ENCODE measurements at regions not wholly inside any gene's neighbourhood (a gene's known extent, or its start where the extent isn't known, plus 50 kb on each side); places are given as distances from the start of the nearest gene placed in this dataset.
A peak's percentile ranks its signal among the peaks of the same experiment; 100 is the strongest.

DNA sequence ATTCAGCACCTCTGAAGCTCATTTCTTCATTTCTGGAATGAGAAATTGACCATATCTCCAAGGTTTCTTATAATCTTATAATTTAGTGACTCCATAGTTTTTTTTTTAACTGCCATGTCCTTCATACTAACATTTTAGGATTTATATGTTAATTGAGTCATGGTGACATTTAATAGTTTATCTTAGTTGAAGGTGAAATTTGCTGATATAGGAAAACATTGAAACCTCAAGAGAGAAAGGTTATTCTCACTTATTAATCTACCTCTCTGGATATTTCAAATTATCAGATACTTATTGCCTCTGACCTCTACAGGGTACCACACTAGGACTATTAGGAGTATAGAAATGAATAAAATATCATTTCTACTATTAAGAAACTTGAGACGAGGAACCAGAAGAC, 499.0 kb downstream of the NUP35 start:
- Histone ChIP-seq H3K9me3 (ENCODE audit: low read depth, low read length) (no peaks in the 10 kb centered on the region), H3K27ac (no peak overlapping the region), H3K9ac (ENCODE audit: insufficient read length) (no peak overlapping the region), H3K36me3 (ENCODE audit: insufficient read depth, low read length) (no peaks in the 10 kb centered on the region), H3K4me3 (no peak overlapping the region)
- DNase-seq (ENCODE audit: low read depth, low spot score): no peak
- no peak for TF ChIP-seq FOXP2 (optimal IDR thresholded peaks at IDR 0.05; ENCODE audit: control extremely low read depth, extremely low read length, insufficient read depth)
- TF ChIP-seq EZH2 (IDR thresholded peaks at IDR 0.05): no peak
- no peak for TF ChIP-seq POLR2AphosphoS5 (IDR thresholded peaks at IDR 0.05; ENCODE audit: borderline replicate concordance, low read depth, low read length)

DNA sequence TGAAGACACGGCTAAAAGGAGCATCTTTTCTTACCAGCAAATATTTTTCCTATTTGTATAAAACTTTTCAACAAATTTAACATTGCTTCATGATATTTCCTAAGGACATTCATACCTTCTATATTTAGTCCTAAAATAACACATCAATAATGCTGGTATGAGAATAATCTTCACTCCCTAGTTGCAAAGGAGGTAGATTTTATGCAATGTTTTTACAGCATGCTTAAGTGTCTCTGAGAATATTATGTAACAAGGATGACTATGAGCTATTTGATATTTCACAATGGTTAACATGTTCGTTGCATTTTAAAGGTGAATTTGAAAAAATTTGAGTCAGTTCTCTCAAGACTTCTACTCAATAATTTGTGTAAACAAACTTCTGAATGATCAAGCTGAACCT, 506.7 kb downstream of the NUP35 start:
- H3K9ac ChIP-seq (ENCODE audit: insufficient read length): no peak overlapping the region
- no peaks in the 10 kb centered on the region for H3K36me3 ChIP-seq (ENCODE audit: insufficient read depth, low read length)
- TF ChIP-seq POLR2AphosphoS5 (IDR thresholded peaks at IDR 0.05; ENCODE audit: borderline replicate concordance, low read depth, low read length) (no peak), FOXP2 (optimal IDR thresholded peaks at IDR 0.05; ENCODE audit: control extremely low read depth, extremely low read length, insufficient read depth) (no peak), EZH2 (IDR thresholded peaks at IDR 0.05) (no peak)
- H3K27ac ChIP-seq: no peak overlapping the region
- no peaks in the 10 kb centered on the region for H3K9me3 ChIP-seq (ENCODE audit: low read depth, low read length)
- no peak for DNase-seq (ENCODE audit: low read depth, low spot score)
- H3K4me3 ChIP-seq: no peak overlapping the region

GRCh38 chr2:183656121-183656520, 531.9 kb downstream of the NUP35 start:
- Histone ChIP-seq H3K9me3 (ENCODE audit: low read depth, low read length) (no peaks in the 10 kb centered on the region), H3K27ac (no peak overlapping the region), H3K9ac (ENCODE audit: insufficient read length) (no peak overlapping the region), H3K36me3 (ENCODE audit: insufficient read depth, low read length) (no peaks in the 10 kb centered on the region), H3K4me3 (no peak overlapping the region)
- DNase-seq (ENCODE audit: low read depth, low spot score): no peak
- TF ChIP-seq POLR2AphosphoS5 (IDR thresholded peaks at IDR 0.05; ENCODE audit: borderline replicate concordance, low read depth, low read length) (no peak), EZH2 (IDR thresholded peaks at IDR 0.05) (no peak), FOXP2 (optimal IDR thresholded peaks at IDR 0.05; ENCODE audit: control extremely low read depth, extremely low read length, insufficient read depth) (no peak)

DNA sequence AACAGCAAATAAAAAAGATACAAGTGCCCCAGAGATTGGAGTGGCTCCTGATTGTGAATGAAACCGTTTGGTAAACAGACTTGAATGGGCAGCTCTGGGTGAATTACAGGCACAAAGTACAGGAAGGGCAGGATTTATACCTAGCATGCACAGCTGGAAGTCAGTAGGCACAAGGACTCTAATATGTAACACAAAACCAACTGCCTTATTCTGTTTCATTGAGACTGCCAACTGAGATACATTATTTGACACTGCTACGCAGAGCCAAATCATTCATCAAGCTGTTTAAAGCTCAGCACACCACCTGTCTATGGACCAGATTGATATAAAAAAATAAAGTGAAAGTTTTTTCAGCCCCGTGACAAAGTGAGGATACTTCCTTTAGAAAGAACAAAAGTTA, 541.2 kb downstream of the NUP35 start:
- H3K36me3 ChIP-seq (ENCODE audit: insufficient read depth, low read length): no peaks in the 10 kb centered on the region
- H3K9me3 ChIP-seq (ENCODE audit: low read depth, low read length): no peaks in the 10 kb centered on the region
- no peak overlapping the region for H3K9ac ChIP-seq (ENCODE audit: insufficient read length)
- no peak for DNase-seq (ENCODE audit: low read depth, low spot score)
- H3K4me3 ChIP-seq: no peak overlapping the region
- TF ChIP-seq EZH2 (IDR thresholded peaks at IDR 0.05) (no peak), FOXP2 (optimal IDR thresholded peaks at IDR 0.05; ENCODE audit: control extremely low read depth, extremely low read length, insufficient read depth) (no peak), POLR2AphosphoS5 (IDR thresholded peaks at IDR 0.05; ENCODE audit: borderline replicate concordance, low read depth, low read length) (no peak)
- peak overlapping the region; percentile 0; the same call in 1 of the 2 replicates for H3K27ac ChIP-seq

GRCh38 chr2:183666031-183666430, 541.8 kb downstream of the NUP35 start:
- H3K9me3 ChIP-seq (ENCODE audit: low read depth, low read length): no peaks in the 10 kb centered on the region
- peak; percentile 18 for DNase-seq (ENCODE audit: low read depth, low spot score)
- no peaks in the 10 kb centered on the region for H3K36me3 ChIP-seq (ENCODE audit: insufficient read depth, low read length)
- H3K4me3 ChIP-seq: no peak overlapping the region
- H3K27ac ChIP-seq: peak overlapping the region; percentile 0; the same call in 1 of the 2 replicates
- no peak for TF ChIP-seq FOXP2 (optimal IDR thresholded peaks at IDR 0.05; ENCODE audit: control extremely low read depth, extremely low read length, insufficient read depth)
- no peak for TF ChIP-seq EZH2 (IDR thresholded peaks at IDR 0.05)
- TF ChIP-seq POLR2AphosphoS5 (IDR thresholded peaks at IDR 0.05; ENCODE audit: borderline replicate concordance, low read depth, low read length): no peak
- no peak overlapping the region for H3K9ac ChIP-seq (ENCODE audit: insufficient read length)

- Histone ChIP-seq H3K9me3 (ENCODE audit: low read depth, low read length) (no peaks in the 10 kb centered on the region), H3K27ac (no peak overlapping the region), H3K4me3 (no peak overlapping the region), H3K9ac (ENCODE audit: insufficient read length) (no peak overlapping the region), H3K36me3 (ENCODE audit: insufficient read depth, low read length) (no peaks in the 10 kb centered on the region)
- no peak for DNase-seq (ENCODE audit: low read depth, low spot score)
- no peak for TF ChIP-seq POLR2AphosphoS5 (IDR thresholded peaks at IDR 0.05; ENCODE audit: borderline replicate concordance, low read depth, low read length)
- TF ChIP-seq FOXP2 (optimal IDR thresholded peaks at IDR 0.05; ENCODE audit: control extremely low read depth, extremely low read length, insufficient read depth): no peak
- TF ChIP-seq EZH2 (IDR thresholded peaks at IDR 0.05): no peak
These were observed 547.0 kb downstream of the NUP35 start for GRCh38 chr2:183671233-183671632.

DNA sequence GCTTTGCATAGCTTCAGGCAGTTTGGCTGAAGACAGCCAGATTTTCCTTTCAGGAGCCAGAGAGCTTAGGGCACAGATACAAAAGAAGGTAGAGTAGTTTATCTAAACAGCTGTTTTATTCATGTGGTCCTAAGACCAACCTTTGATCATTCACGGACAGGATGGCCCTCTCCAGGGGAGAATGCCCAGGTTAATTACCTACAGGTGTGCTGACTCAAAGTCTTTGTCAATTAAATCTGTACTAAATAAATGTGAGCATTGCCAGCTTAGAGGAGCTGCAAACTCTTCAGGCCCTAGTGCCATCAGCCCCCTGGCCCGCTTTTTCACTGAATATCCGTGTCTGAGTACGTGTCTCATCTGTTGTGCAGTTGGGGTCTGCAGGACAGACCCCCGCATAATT, 554.7 kb downstream of the NUP35 start:
- H3K27ac ChIP-seq: no peak overlapping the region
- DNase-seq (ENCODE audit: low read depth, low spot score): no peak
- H3K9me3 ChIP-seq (ENCODE audit: low read depth, low read length): no peaks in the 10 kb centered on the region
- TF ChIP-seq POLR2AphosphoS5 (IDR thresholded peaks at IDR 0.05; ENCODE audit: borderline replicate concordance, low read depth, low read length) (no peak), EZH2 (IDR thresholded peaks at IDR 0.05) (no peak), FOXP2 (optimal IDR thresholded peaks at IDR 0.05; ENCODE audit: control extremely low read depth, extremely low read length, insufficient read depth) (no peak)
- no peak overlapping the region for H3K9ac ChIP-seq (ENCODE audit: insufficient read length)
- H3K4me3 ChIP-seq: no peak overlapping the region
- no peaks in the 10 kb centered on the region for H3K36me3 ChIP-seq (ENCODE audit: insufficient read depth, low read length)

DNA sequence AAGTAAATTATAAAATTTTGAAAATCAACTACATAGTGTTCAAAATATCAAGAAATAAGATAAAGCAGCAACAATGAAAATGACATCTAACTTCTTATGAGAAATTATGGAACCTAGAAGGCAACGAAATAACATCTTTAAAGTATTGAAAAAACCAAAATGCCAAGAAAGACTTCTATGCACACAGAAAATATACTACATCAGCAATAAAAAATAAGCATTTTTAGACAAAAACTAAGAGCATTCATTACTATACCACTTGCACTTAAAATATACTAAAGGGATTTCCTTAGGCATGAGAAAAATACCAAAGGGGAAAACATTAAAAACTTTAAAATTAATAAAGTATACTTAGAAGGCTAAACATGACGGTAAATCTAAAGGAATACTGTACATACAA, 556.3 kb downstream of the NUP35 start:
- no peak for DNase-seq (ENCODE audit: low read depth, low spot score)
- H3K9me3 ChIP-seq (ENCODE audit: low read depth, low read length): no peaks in the 10 kb centered on the region
- H3K27ac ChIP-seq: no peak overlapping the region
- no peaks in the 10 kb centered on the region for H3K36me3 ChIP-seq (ENCODE audit: insufficient read depth, low read length)
- TF ChIP-seq POLR2AphosphoS5 (IDR thresholded peaks at IDR 0.05; ENCODE audit: borderline replicate concordance, low read depth, low read length): no peak
- no peak for TF ChIP-seq EZH2 (IDR thresholded peaks at IDR 0.05)
- no peak for TF ChIP-seq FOXP2 (optimal IDR thresholded peaks at IDR 0.05; ENCODE audit: control extremely low read depth, extremely low read length, insufficient read depth)
- H3K9ac ChIP-seq (ENCODE audit: insufficient read length): no peak overlapping the region
- no peak overlapping the region for H3K4me3 ChIP-seq

DNA sequence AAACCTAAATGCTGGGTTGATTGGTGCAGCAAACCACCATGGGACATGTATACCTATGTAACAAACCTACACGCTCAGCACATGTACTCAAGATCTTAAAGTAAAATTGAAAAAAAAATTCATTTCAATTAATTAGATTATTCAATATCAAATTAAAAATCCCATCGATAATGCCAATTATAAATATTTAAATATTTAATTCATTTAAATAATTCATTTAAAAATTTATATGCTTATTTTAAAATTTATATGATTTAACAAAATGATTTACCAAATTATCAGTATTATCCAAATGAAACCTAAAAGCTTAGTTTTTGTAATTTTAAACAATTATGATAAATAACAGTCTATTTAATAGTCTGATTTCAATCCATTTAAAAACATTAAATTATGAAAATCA, 560.4 kb downstream of the NUP35 start:
- Histone ChIP-seq H3K36me3 (ENCODE audit: insufficient read depth, low read length) (no peaks in the 10 kb centered on the region), H3K9ac (ENCODE audit: insufficient read length) (no peak overlapping the region), H3K27ac (no peak overlapping the region), H3K9me3 (ENCODE audit: low read depth, low read length) (no peaks in the 10 kb centered on the region), H3K4me3 (no peak overlapping the region)
- no peak for DNase-seq (ENCODE audit: low read depth, low spot score)
- TF ChIP-seq EZH2 (IDR thresholded peaks at IDR 0.05) (no peak), POLR2AphosphoS5 (IDR thresholded peaks at IDR 0.05; ENCODE audit: borderline replicate concordance, low read depth, low read length) (no peak), FOXP2 (optimal IDR thresholded peaks at IDR 0.05; ENCODE audit: control extremely low read depth, extremely low read length, insufficient read depth) (no peak)
